GM23338 (cell line): ENCODE measurements at regions not wholly inside any gene's neighbourhood (a gene's known extent, or its start where the extent isn't known, plus 50 kb on each side); places are given as distances from the start of the nearest gene placed in this dataset.

Experiments
- ATAC-seq: fragments of 200-7000 bp; cut with Tn5 transposase; 3 replicates; pipeline ENCODE4 v1.9.1; 2020
- DNase-seq: peaks from one replicate; pipeline ENCODE4 v3.0.0-alpha.2; 2015; ENCODE audit warnings: low spot score
- H2AFZ ChIP-seq: fragments of 200-600 bp; sonication (generic); 2 replicates; pipeline ENCODE4 v1.8.0; 2016; ENCODE audit warnings: antibody characterized with exemption, mild to moderate bottlenecking, moderate library complexity
- H3F3A ChIP-seq: fragments of 200-600 bp; sonication (generic); replicated peaks from 2 replicates; pipeline ENCODE4 v1.8.0; 2017; ENCODE audit warnings: antibody characterized with exemption, mixed run types, low read depth
- H3K27ac ChIP-seq: fragments of 200-600 bp; sonication (generic); 2 replicates; pipeline ENCODE4 v1.6.1; 2016; ENCODE audit warnings: low read depth
- H3K27me3 ChIP-seq: fragments of 200-600 bp; sonication (generic); 2 replicates; pipeline ENCODE4 v1.8.0; 2016; ENCODE audit warnings: mild to moderate bottlenecking, mixed run types, moderate library complexity; ENCODE audit not compliant: insufficient read depth
- H3K36me3 ChIP-seq: fragments of 200-600 bp; sonication (generic); 2 replicates; pipeline ENCODE4 v1.8.0; 2016; ENCODE audit warnings: mild to moderate bottlenecking; ENCODE audit not compliant: insufficient read depth
- H3K4me1 ChIP-seq: fragments of 200-600 bp; sonication (generic); 2 replicates; pipeline ENCODE4 v1.8.0; 2016; ENCODE audit warnings: mild to moderate bottlenecking, moderate library complexity; ENCODE audit not compliant: insufficient read depth
- H3K4me2 ChIP-seq: fragments of 200-600 bp; sonication (generic); 2 replicates; pipeline ENCODE4 v1.7.1; 2017; ENCODE audit warnings: mixed run types
- H3K4me3 ChIP-seq: fragments of 200-600 bp; sonication (generic); 2 replicates; pipeline ENCODE4 v1.6.1; 2016; ENCODE audit warnings: mixed run types
- H3K79me2 ChIP-seq: fragments of 200-600 bp; sonication (generic); replicated peaks from 2 replicates; pipeline ENCODE4 v1.8.0; 2017; ENCODE audit warnings: mild to moderate bottlenecking; ENCODE audit not compliant: insufficient read depth
- H3K9me2 ChIP-seq: fragments of 200-600 bp; sonication (generic); 2 replicates; pipeline ENCODE4 v1.8.0; 2017; ENCODE audit not compliant: insufficient read depth
- H4K20me1 ChIP-seq: fragments of 200-600 bp; sonication (generic); replicated peaks from 2 replicates; pipeline ENCODE4 v1.8.0; 2017; ENCODE audit warnings: mild to moderate bottlenecking; ENCODE audit not compliant: insufficient read depth
- H3K27ac Mint-ChIP-seq: 2 replicates; pipeline ENCODE4 v1.8.0; 2020; ENCODE audit warnings: inconsistent platforms, mild to moderate bottlenecking, moderate library complexity, mixed read lengths
- H3K27me3 Mint-ChIP-seq: 3 replicates; pipeline ENCODE4 v1.8.0; 2022; ENCODE audit warnings: low read depth, mild to moderate bottlenecking, moderate library complexity, mixed read lengths, inconsistent platforms; ENCODE audit not compliant: insufficient read depth, poor library complexity
- H3K36me3 Mint-ChIP-seq: 3 replicates; pipeline ENCODE4 v1.8.0; 2021; ENCODE audit warnings: low read depth, mild to moderate bottlenecking, inconsistent platforms, moderate library complexity, mixed read lengths
- H3K4me1 Mint-ChIP-seq: 3 replicates; pipeline ENCODE4 v1.8.0; 2020; ENCODE audit warnings: mild to moderate bottlenecking, inconsistent platforms, mixed read lengths
- H3K4me3 Mint-ChIP-seq: 3 replicates; pipeline ENCODE4 v1.8.0; 2021; ENCODE audit warnings: moderate library complexity, mild to moderate bottlenecking, inconsistent platforms, mixed read lengths
- H3K9me3 Mint-ChIP-seq: 3 replicates; pipeline ENCODE4 v1.8.0; 2020; ENCODE audit warnings: moderate library complexity, mild to moderate bottlenecking, inconsistent platforms, mixed read lengths
- CREB1 ChIP-seq: fragments of 250-450 bp; sonication (Bioruptor Pico); IDR thresholded peaks from 2 replicates; pipeline ENCODE4 v1.5.0; 2020; ENCODE audit warnings: low read depth, mild to moderate bottlenecking, moderate library complexity
- EZH2phosphoT487 ChIP-seq: fragments of 200-600 bp; sonication (generic); IDR thresholded peaks from one replicate; pipeline ENCODE4 v1.8.1; 2018; ENCODE audit warnings: antibody characterized with exemption; ENCODE audit not compliant: unreplicated experiment
- JUNB ChIP-seq: IDR thresholded peaks from one replicate; pipeline ENCODE4 v1.6.1; 2016; ENCODE audit warnings: antibody characterized with exemption; ENCODE audit not compliant: unreplicated experiment
- NANOG ChIP-seq: IDR thresholded peaks from 2 replicates; pipeline ENCODE4 v1.6.1; 2016; ENCODE audit warnings: antibody characterized with exemption, borderline replicate concordance
- POLR2AphosphoS5 ChIP-seq: IDR thresholded peaks from 2 replicates; pipeline ENCODE4 v1.6.1; 2016; ENCODE audit warnings: antibody characterized with exemption, low read depth
- STAT1 ChIP-seq: IDR thresholded peaks from one replicate; pipeline ENCODE4 v1.6.1; 2016; ENCODE audit warnings: antibody characterized with exemption; ENCODE audit not compliant: unreplicated experiment
- ZNF114 ChIP-seq: fragments of 250-450 bp; sonication (Bioruptor Pico); IDR thresholded peaks from 2 replicates; pipeline ENCODE4 v1.5.0; 2020; ENCODE audit warnings: mild to moderate bottlenecking, moderate library complexity
- ZNF331 ChIP-seq: fragments of 250-450 bp; sonication (Bioruptor Pico); IDR thresholded peaks from 2 replicates; pipeline ENCODE4 v1.5.0; 2020; ENCODE audit warnings: low read depth, mild to moderate bottlenecking, moderate library complexity
- TF ChIP-seq, protein P1 (sequence below): IDR thresholded peaks from one replicate; pipeline ENCODE4 v1.6.1; 2018; ENCODE audit warnings: antibody characterized with exemption; ENCODE audit not compliant: unreplicated experiment
- TF ChIP-seq, protein P2 (sequence below): IDR thresholded peaks from 2 replicates; pipeline ENCODE4 v1.6.1; 2016; ENCODE audit warnings: antibody characterized with exemption
- TF ChIP-seq, protein P3 (sequence below), 2 experiments: fragments of 200-600 bp in 1 of 2; sonication (generic) in 1 of 2; conservative IDR thresholded peaks; 2 replicates each; pipeline versions ENCODE4 v1.5.1 to v1.6.1; 2016 to 2017; ENCODE audit warnings: antibody characterized with exemption in 2 of 2, low read depth in 2 of 2, mild to moderate bottlenecking in 2 of 2, moderate library complexity in 1 of 2

DNA sequence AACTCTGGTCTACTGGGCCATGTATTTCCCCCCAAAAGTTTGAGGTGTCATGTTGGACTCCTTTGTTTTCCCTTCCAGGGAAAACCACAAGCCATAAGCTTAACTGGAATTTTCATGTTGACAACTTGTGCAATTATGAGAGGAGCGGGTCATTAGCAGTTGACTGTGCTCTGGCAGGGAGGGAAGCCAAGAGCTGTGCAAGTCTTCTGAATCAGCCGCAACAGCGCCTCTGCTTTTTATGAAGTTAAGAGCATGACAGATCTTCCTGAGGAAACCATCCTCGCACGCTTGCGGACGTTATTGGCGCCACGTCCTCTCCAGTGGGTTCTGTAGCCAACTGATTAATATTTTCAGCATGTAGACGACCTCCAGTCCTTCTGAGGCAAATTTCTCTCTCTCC, 148.7 kb upstream of the MKI67 start:
- H3K27ac Mint-ChIP-seq = no peak overlapping the region
- DNase-seq (no peak), ATAC-seq (no peak)
- H3K4me2 ChIP-seq = no peak overlapping the region
- H3K9me2 ChIP-seq = no peaks in the 10 kb centered on the region
- no peaks in the 10 kb centered on the region; the same call in 2 of the 3 replicates for H3K9me3 Mint-ChIP-seq
- no peak overlapping the region for H3K4me3 Mint-ChIP-seq
- no peaks in the 10 kb centered on the region for H3F3A ChIP-seq
- no peak overlapping the region for H2AFZ ChIP-seq
- peaks cover 6% of the 10 kb centered on the region for H3K27me3 Mint-ChIP-seq
- H3K36me3 Mint-ChIP-seq = no peaks in the 10 kb centered on the region
- H3K4me3 ChIP-seq = no peak overlapping the region
- H3K4me1 ChIP-seq = no peaks in the 10 kb centered on the region
- peaks cover 7% of the 10 kb centered on the region; the same call in 2 of the 3 replicates for H3K4me1 Mint-ChIP-seq
- no peaks in the 10 kb centered on the region for H3K79me2 ChIP-seq
- H3K36me3 ChIP-seq = no peaks in the 10 kb centered on the region
- H3K27me3 ChIP-seq = no peaks in the 10 kb centered on the region
- no peak overlapping the region for H3K27ac ChIP-seq
- TF ChIP-seq ZNF331 (CRISPR knock-in tag) = no peak
- no peak for TF ChIP-seq ZNF114
- TF ChIP-seq NANOG = no peak
- TF ChIP-seq, protein P1, sequence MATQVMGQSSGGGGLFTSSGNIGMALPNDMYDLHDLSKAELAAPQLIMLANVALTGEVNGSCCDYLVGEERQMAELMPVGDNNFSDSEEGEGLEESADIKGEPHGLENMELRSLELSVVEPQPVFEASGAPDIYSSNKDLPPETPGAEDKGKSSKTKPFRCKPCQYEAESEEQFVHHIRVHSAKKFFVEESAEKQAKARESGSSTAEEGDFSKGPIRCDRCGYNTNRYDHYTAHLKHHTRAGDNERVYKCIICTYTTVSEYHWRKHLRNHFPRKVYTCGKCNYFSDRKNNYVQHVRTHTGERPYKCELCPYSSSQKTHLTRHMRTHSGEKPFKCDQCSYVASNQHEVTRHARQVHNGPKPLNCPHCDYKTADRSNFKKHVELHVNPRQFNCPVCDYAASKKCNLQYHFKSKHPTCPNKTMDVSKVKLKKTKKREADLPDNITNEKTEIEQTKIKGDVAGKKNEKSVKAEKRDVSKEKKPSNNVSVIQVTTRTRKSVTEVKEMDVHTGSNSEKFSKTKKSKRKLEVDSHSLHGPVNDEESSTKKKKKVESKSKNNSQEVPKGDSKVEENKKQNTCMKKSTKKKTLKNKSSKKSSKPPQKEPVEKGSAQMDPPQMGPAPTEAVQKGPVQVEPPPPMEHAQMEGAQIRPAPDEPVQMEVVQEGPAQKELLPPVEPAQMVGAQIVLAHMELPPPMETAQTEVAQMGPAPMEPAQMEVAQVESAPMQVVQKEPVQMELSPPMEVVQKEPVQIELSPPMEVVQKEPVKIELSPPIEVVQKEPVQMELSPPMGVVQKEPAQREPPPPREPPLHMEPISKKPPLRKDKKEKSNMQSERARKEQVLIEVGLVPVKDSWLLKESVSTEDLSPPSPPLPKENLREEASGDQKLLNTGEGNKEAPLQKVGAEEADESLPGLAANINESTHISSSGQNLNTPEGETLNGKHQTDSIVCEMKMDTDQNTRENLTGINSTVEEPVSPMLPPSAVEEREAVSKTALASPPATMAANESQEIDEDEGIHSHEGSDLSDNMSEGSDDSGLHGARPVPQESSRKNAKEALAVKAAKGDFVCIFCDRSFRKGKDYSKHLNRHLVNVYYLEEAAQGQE = no peak
- TF ChIP-seq JUNB = no peak
- TF ChIP-seq, protein P2, sequence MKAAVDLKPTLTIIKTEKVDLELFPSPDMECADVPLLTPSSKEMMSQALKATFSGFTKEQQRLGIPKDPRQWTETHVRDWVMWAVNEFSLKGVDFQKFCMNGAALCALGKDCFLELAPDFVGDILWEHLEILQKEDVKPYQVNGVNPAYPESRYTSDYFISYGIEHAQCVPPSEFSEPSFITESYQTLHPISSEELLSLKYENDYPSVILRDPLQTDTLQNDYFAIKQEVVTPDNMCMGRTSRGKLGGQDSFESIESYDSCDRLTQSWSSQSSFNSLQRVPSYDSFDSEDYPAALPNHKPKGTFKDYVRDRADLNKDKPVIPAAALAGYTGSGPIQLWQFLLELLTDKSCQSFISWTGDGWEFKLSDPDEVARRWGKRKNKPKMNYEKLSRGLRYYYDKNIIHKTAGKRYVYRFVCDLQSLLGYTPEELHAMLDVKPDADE = no peak
- no peak for TF ChIP-seq POLR2AphosphoS5
- no peak for TF ChIP-seq CREB1 (CRISPR knock-in tag)
- TF ChIP-seq STAT1 = no peak
- TF ChIP-seq, protein P3, sequence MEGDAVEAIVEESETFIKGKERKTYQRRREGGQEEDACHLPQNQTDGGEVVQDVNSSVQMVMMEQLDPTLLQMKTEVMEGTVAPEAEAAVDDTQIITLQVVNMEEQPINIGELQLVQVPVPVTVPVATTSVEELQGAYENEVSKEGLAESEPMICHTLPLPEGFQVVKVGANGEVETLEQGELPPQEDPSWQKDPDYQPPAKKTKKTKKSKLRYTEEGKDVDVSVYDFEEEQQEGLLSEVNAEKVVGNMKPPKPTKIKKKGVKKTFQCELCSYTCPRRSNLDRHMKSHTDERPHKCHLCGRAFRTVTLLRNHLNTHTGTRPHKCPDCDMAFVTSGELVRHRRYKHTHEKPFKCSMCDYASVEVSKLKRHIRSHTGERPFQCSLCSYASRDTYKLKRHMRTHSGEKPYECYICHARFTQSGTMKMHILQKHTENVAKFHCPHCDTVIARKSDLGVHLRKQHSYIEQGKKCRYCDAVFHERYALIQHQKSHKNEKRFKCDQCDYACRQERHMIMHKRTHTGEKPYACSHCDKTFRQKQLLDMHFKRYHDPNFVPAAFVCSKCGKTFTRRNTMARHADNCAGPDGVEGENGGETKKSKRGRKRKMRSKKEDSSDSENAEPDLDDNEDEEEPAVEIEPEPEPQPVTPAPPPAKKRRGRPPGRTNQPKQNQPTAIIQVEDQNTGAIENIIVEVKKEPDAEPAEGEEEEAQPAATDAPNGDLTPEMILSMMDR (conservative IDR thresholded peaks at IDR 0.05; ENCODE audit: low read depth in 2 of 2) = no peak
- no peak for TF ChIP-seq EZH2phosphoT487
- no peaks in the 10 kb centered on the region for H4K20me1 ChIP-seq
